MM.1S (cell line): ENCODE measurements at regions not wholly inside any gene's neighbourhood (a gene's known extent, or its start where the extent isn't known, plus 50 kb on each side); places are given as distances from the start of the nearest gene placed in this dataset.

Experiments
- EZH2 ChIP-seq: fragments of 300-600 bp; sonication (generic); optimal IDR thresholded peaks from 2 replicates; pipeline ENCODE3; 2017; ENCODE audit warnings: low read depth, mild to moderate bottlenecking, antibody characterized with exemption, low read length, mixed read lengths
- EZH2phosphoT487 ChIP-seq: fragments of 300-600 bp; sonication (generic); IDR thresholded peaks from 2 replicates; pipeline ENCODE4 v1.6.1; 2018; ENCODE audit warnings: antibody characterized with exemption, low read length
- TF ChIP-seq, protein P1 (sequence below): fragments of 300-600 bp; sonication (generic); IDR thresholded peaks from 2 replicates; pipeline ENCODE4 v1.5.1; 2016; ENCODE audit warnings: antibody characterized with exemption, low read length, mixed read lengths

DNA sequence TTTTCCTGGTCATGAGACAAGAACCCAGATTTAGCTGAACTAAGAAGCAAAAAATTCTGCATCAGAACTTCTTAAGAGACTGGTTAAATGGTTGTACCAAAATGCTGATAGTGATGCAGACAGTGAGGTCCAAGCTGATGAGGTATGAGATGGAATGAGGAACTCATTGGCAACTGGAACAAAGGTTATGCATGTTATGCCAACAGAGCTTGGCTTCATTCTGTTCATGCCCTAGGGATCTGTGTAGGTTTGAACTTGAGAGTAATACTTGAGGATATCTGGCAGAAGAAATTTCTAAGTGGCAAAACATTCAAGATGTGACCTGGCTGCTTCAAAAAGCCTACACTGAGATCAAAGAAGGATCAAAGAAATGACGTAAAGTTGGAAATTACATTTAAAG lies 398.0 kb downstream of the FSCB start:
- no peak for TF ChIP-seq EZH2phosphoT487
- TF ChIP-seq EZH2, result no peak
- TF ChIP-seq, protein P1, sequence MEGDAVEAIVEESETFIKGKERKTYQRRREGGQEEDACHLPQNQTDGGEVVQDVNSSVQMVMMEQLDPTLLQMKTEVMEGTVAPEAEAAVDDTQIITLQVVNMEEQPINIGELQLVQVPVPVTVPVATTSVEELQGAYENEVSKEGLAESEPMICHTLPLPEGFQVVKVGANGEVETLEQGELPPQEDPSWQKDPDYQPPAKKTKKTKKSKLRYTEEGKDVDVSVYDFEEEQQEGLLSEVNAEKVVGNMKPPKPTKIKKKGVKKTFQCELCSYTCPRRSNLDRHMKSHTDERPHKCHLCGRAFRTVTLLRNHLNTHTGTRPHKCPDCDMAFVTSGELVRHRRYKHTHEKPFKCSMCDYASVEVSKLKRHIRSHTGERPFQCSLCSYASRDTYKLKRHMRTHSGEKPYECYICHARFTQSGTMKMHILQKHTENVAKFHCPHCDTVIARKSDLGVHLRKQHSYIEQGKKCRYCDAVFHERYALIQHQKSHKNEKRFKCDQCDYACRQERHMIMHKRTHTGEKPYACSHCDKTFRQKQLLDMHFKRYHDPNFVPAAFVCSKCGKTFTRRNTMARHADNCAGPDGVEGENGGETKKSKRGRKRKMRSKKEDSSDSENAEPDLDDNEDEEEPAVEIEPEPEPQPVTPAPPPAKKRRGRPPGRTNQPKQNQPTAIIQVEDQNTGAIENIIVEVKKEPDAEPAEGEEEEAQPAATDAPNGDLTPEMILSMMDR, result no peak
